ENCODE measurements at regions not wholly inside any gene's neighbourhood (a gene's known extent, or its start where the extent isn't known, plus 50 kb on each side); places are given as distances from the start of the nearest gene placed in this dataset.

DNA sequence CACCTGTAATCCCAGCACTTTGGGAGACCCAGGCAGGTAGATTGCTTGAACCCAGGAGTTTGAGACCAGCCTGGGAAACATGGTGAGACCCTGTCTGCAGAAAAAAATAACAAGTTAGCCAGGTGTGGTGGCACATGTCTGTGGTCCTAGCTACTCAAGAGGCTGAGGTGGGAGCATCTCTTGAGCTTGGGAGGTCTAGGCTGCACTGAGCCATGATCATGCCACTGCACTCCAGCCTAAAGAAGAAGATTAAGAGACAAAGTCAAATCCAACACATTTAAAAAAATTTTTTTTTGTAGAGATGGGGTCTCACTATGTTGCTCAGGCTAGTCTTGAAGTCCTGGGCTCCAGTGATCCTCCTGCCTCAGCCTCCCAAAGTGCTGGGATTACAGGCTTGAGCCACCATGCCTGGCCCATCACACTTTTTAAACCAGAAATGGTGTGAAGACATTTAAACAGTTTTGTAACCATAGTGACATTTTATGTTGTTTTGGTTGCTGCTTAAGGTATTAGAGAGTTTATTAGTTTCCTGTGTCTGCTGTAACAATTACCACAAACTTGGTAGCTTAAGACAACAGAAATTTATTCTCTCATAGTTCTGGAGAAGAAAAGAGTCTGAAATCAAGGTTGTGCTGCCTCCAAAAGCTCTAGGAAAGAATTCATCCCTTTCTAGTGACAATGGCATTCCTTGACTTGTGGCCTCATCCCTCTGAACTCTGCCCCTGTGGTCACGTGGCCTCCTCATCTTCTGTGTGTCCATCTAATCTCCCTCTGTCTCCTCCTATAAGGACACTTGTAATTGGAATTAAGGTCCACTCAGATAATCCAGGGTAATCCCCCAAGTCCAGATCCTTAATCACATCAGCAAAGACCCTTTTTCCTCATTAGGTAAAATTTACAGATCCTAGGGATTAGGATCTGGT, 104.6 kb upstream of the TNFAIP3 start:
- Histone ChIP-seq H4K20me1 (ENCODE audit: low read length) (no peaks in the 10 kb centered on the region), H3K4me3 (ENCODE audit: low read length) (no peak overlapping the region), H3K27ac (ENCODE audit: low read length) (no peak overlapping the region), H2AFZ (ENCODE audit: low read length) (no peak overlapping the region), H3K9me3 (ENCODE audit: low read length) (no peaks in the 10 kb centered on the region), H3K79me2 (ENCODE audit: low read length) (no peaks in the 10 kb centered on the region), H3K27me3 (ENCODE audit: low read length) (no peaks in the 10 kb centered on the region), H3K4me1 (ENCODE audit: insufficient read depth, low read length) (peaks cover 21% of the 10 kb centered on the region), H3F3A (ENCODE audit: low read length, unreplicated experiment) (peaks cover 8% of the 10 kb centered on the region), H3K9ac (ENCODE audit: low read length) (no peak overlapping the region), H3K9me2 (replicated peaks; ENCODE audit: low read length) (no peaks in the 10 kb centered on the region), H3K36me3 (ENCODE audit: low read depth, low read length) (no peaks in the 10 kb centered on the region), H3K4me2 (ENCODE audit: low read length) (no peak overlapping the region)
- BruUV-seq (replicated peaks): no TSS peak
- intact Hi-C loops (cut with micrococcal nuclease): no loop called here
- no peak for ATAC-seq
- ChIA-PET POLR2A (ENCODE audit: unreplicated experiment) (no interaction called here), CTCF (no interaction called here)
- no peak for TF ChIP-seq EZH2 (IDR thresholded peaks at IDR 0.05; ENCODE audit: low read length, unreplicated experiment)
- no peak for TF ChIP-seq EZH2phosphoT487 (IDR thresholded peaks at IDR 0.05; ENCODE audit: borderline replicate concordance, low read length)
- TF ChIP-seq, protein P1, sequence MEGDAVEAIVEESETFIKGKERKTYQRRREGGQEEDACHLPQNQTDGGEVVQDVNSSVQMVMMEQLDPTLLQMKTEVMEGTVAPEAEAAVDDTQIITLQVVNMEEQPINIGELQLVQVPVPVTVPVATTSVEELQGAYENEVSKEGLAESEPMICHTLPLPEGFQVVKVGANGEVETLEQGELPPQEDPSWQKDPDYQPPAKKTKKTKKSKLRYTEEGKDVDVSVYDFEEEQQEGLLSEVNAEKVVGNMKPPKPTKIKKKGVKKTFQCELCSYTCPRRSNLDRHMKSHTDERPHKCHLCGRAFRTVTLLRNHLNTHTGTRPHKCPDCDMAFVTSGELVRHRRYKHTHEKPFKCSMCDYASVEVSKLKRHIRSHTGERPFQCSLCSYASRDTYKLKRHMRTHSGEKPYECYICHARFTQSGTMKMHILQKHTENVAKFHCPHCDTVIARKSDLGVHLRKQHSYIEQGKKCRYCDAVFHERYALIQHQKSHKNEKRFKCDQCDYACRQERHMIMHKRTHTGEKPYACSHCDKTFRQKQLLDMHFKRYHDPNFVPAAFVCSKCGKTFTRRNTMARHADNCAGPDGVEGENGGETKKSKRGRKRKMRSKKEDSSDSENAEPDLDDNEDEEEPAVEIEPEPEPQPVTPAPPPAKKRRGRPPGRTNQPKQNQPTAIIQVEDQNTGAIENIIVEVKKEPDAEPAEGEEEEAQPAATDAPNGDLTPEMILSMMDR (conservative IDR thresholded peaks at IDR 0.05; ENCODE audit: low read depth, low read length): no peak
- DNase-seq: no peak

DNA sequence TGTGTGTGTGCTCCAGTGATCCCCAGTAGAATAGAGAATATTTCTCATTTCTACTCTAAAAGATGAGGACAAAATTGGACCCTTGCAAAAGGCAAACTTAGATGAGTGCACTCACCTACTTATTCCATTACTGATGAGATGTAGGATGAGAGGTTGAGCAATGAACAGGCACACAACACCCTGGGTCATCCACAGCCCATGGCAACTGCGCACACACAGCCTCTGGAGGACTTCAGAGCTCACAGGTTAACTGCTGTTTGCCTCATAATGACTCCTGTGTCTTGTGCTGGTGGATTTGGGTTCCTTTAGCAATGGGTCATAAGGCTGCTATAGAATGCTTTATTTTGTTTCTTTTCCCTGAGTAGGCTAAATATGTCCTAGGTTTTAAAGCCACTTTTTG, 103.6 kb upstream of the TNFAIP3 start:
- Histone ChIP-seq H3K9me3 (ENCODE audit: low read length) (no peaks in the 10 kb centered on the region), H3K4me3 (ENCODE audit: low read length) (no peak overlapping the region), H3K27ac (ENCODE audit: low read length) (peak overlapping the region; percentile 88), H3K4me1 (ENCODE audit: insufficient read depth, low read length) (peaks cover 21% of the 10 kb centered on the region), H3F3A (ENCODE audit: low read length, unreplicated experiment) (peaks cover 8% of the 10 kb centered on the region), H3K9me2 (replicated peaks; ENCODE audit: low read length) (no peaks in the 10 kb centered on the region), H4K20me1 (ENCODE audit: low read length) (no peaks in the 10 kb centered on the region), H3K9ac (ENCODE audit: low read length) (no peak overlapping the region), H3K27me3 (ENCODE audit: low read length) (no peaks in the 10 kb centered on the region), H2AFZ (ENCODE audit: low read length) (no peak overlapping the region), H3K79me2 (ENCODE audit: low read length) (no peaks in the 10 kb centered on the region), H3K4me2 (ENCODE audit: low read length) (no peak overlapping the region), H3K36me3 (ENCODE audit: low read depth, low read length) (no peaks in the 10 kb centered on the region)
- no peak for ATAC-seq
- POLR2A ChIA-PET (ENCODE audit: unreplicated experiment): no interaction called here
- TF ChIP-seq EZH2 (IDR thresholded peaks at IDR 0.05; ENCODE audit: low read length, unreplicated experiment) (no peak), EZH2phosphoT487 (IDR thresholded peaks at IDR 0.05; ENCODE audit: borderline replicate concordance, low read length) (no peak)
- TF ChIP-seq, protein P1 (conservative IDR thresholded peaks at IDR 0.05; ENCODE audit: low read depth, low read length): no peak
- no peak for DNase-seq
- intact Hi-C loops (cut with micrococcal nuclease): no loop called here
- no TSS peak for BruUV-seq (replicated peaks)
- CTCF ChIA-PET: no interaction called here

DNA sequence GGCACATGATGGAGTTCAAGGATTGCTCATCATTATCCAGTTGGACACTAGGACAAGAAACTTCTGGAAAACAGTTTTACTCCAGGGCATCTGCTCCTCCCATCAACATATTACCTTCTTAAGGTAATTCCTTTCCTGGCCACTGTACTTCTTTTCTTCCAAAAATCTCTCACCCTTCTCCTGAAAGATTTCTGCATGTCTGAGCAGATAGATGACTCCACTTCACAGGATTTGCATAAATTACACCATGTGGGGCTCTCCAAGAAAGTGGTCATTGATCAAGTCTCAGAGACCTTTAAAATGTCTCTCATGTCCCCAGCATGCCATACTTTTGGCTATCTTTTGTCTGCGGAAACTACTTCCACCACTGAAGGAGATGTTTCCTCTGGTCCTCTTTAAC, 103.2 kb upstream of the TNFAIP3 start:
- DNase-seq (no peak), ATAC-seq (no peak)
- Histone ChIP-seq H3K9ac (ENCODE audit: low read length) (no peak overlapping the region), H3K4me1 (ENCODE audit: insufficient read depth, low read length) (peaks cover 21% of the 10 kb centered on the region), H3K9me2 (replicated peaks; ENCODE audit: low read length) (no peaks in the 10 kb centered on the region), H3K4me2 (ENCODE audit: low read length) (peak overlapping the region; percentile 33), H4K20me1 (ENCODE audit: low read length) (no peaks in the 10 kb centered on the region), H3K79me2 (ENCODE audit: low read length) (no peaks in the 10 kb centered on the region), H3K9me3 (ENCODE audit: low read length) (no peaks in the 10 kb centered on the region), H3K27ac (ENCODE audit: low read length) (peak overlapping the region; percentile 88), H2AFZ (ENCODE audit: low read length) (no peak overlapping the region), H3K4me3 (ENCODE audit: low read length) (no peak overlapping the region), H3K36me3 (ENCODE audit: low read depth, low read length) (no peaks in the 10 kb centered on the region), H3F3A (ENCODE audit: low read length, unreplicated experiment) (peaks cover 8% of the 10 kb centered on the region), H3K27me3 (ENCODE audit: low read length) (no peaks in the 10 kb centered on the region)
- POLR2A ChIA-PET (ENCODE audit: unreplicated experiment): no interaction called here
- no peak for TF ChIP-seq EZH2phosphoT487 (IDR thresholded peaks at IDR 0.05; ENCODE audit: borderline replicate concordance, low read length)
- TF ChIP-seq, protein P1 (conservative IDR thresholded peaks at IDR 0.05; ENCODE audit: low read depth, low read length): no peak
- TF ChIP-seq EZH2 (IDR thresholded peaks at IDR 0.05; ENCODE audit: low read length, unreplicated experiment): no peak
- intact Hi-C loops (cut with micrococcal nuclease): no loop called here
- BruUV-seq (replicated peaks): no TSS peak
- CTCF ChIA-PET: no interaction called here

All from PC-3 (cell line).